HCT116 (cell line): ENCODE measurements at regions not wholly inside any gene's neighbourhood (a gene's known extent, or its start where the extent isn't known, plus 50 kb on each side); places are given as distances from the start of the nearest gene placed in this dataset.

Experiments
- ATAC-seq: fragments of 200-7000 bp; cut with Tn5 transposase; 2 replicates; pipeline ENCODE4 v1.9.1; 2020; ENCODE audit warnings: mild to moderate bottlenecking, moderate library complexity
- BruUV-seq: library from RNA; stranded (reverse); fragments of 400-500 nt; replicated peaks from 2 replicates; lab custom pipeline; 2021; lab: Mats Ljungman, UMichigan
- CTCF ChIA-PET: fragments of 300-600 bp; sonication (Branson Sonifier 250); formaldehyde crosslinking; loops from one replicate; lab custom pipeline; 2021; ENCODE audit warnings: antibody characterized with exemption; lab: Charles Lee
- POLR2A ChIA-PET: fragments of 300-600, 350-600 bp; sonication (Branson Sonifier 250); formaldehyde crosslinking; loops from one replicate; lab custom pipeline; 2021; ENCODE audit warnings: antibody characterized with exemption; lab: Charles Lee
- RAD21 ChIA-PET, 2 experiments: fragments of 300-600 bp; sonication (Branson Sonifier 250); formaldehyde crosslinking; loops; one replicate each; lab custom pipeline; 2023; ENCODE audit warnings: low total read pairs in 2 of 2; ENCODE audit not compliant: uncharacterized antibody in 2 of 2, unreplicated experiment in 2 of 2, low non-redundant PET in 1 of 2; lab: Charles Lee
- DNase-seq: peaks from one replicate; pipeline ENCODE4 v3.0.0-alpha.2; 2010; ENCODE audit warnings: low read depth, low spot score
- H2AFZ ChIP-seq: fragments of 200-600 bp; shearing (Covaris generic), sonication (generic); 2 replicates; pipeline ENCODE4 v1.6.1; 2017; ENCODE audit warnings: low read depth, mixed run types, mixed read lengths, antibody characterized with exemption, low read length; ENCODE audit not compliant: poor library complexity, severe bottlenecking
- H3K27ac ChIP-seq: 2 replicates; pipeline ENCODE4 v1.5.1; 2012; ENCODE audit warnings: low read depth, low read length
- H3K27me3 ChIP-seq: fragments of 200-600 bp; sonication (generic); 2 replicates; pipeline ENCODE4 v1.6.1; 2016; ENCODE audit warnings: mixed run types, low read length, mixed read lengths; ENCODE audit not compliant: insufficient read depth
- H3K36me3 ChIP-seq, 2 experiments: fragments of 200-500 bp in 1 of 2; fragments of 200-600 bp in 1 of 2; sonication (Bioruptor generic) in 1 of 2; sonication (generic) in 1 of 2; 2 replicates each; pipeline versions ENCODE4 v1.5.1 to v1.6.1; 2014 to 2016; ENCODE audit warnings: low read length in 2 of 2, inconsistent platforms in 1 of 2, mixed read lengths in 1 of 2, mixed run types in 1 of 2; ENCODE audit not compliant: insufficient read depth in 2 of 2, control insufficient read depth in 1 of 2
- H3K4me1 ChIP-seq, 2 experiments: fragments of 200-600 bp in 1 of 2; sonication (generic) in 1 of 2; 2 replicates each; pipeline versions ENCODE4 v1.5.1 to v1.6.1; 2012 to 2017; ENCODE audit warnings: low read length in 2 of 2, inconsistent platforms in 1 of 2, mild to moderate bottlenecking in 1 of 2, mixed read lengths in 1 of 2, mixed run types in 1 of 2, moderate library complexity in 1 of 2; ENCODE audit not compliant: insufficient read depth in 2 of 2, control insufficient read depth in 1 of 2
- H3K4me2 ChIP-seq: fragments of 200-600 bp; sonication (generic); 2 replicates; pipeline ENCODE4 v1.6.1; 2017; ENCODE audit warnings: mixed run types, low read length, mixed read lengths
- H3K4me3 ChIP-seq, 2 experiments: fragments of 200-600 bp in 1 of 2; sonication (generic) in 1 of 2; replicated peaks in 1 of 2; 2 replicates each; pipeline ENCODE4 v1.5.1; 2011 to 2016; ENCODE audit warnings: low read length in 2 of 2, control low read depth in 1 of 2, low read depth in 1 of 2, mild to moderate bottlenecking in 1 of 2, mixed read lengths in 1 of 2, mixed run types in 1 of 2
- H3K79me2 ChIP-seq: fragments of 200-600 bp; sonication (generic); 2 replicates; pipeline ENCODE4 v1.6.1; 2017; ENCODE audit warnings: mild to moderate bottlenecking, mixed run types, low read length, moderate library complexity, mixed read lengths; ENCODE audit not compliant: insufficient read depth
- H3K9ac ChIP-seq: fragments of 200-600 bp; sonication (generic); 2 replicates; pipeline ENCODE4 v1.6.1; 2016; ENCODE audit warnings: low read length, mixed read lengths
- H3K9me2 ChIP-seq: fragments of 200-600 bp; sonication (generic), shearing (Covaris generic); 2 replicates; pipeline ENCODE4 v1.6.1; 2017; ENCODE audit warnings: mixed run types, mild to moderate bottlenecking, moderate library complexity; ENCODE audit not compliant: insufficient read depth
- H3K9me3 ChIP-seq, 2 experiments: fragments of 200-500 bp in 1 of 2; fragments of 200-600 bp in 1 of 2; sonication (Bioruptor generic) in 1 of 2; sonication (generic) in 1 of 2; 2 replicates each; pipeline ENCODE4 v1.6.1; 2014 to 2017; ENCODE audit warnings: low read length in 2 of 2, mixed read lengths in 2 of 2, inconsistent platforms in 1 of 2, low read depth in 1 of 2, mild to moderate bottlenecking in 1 of 2, mixed run types in 1 of 2, moderate library complexity in 1 of 2; ENCODE audit not compliant: control insufficient read depth in 1 of 2, insufficient read depth in 1 of 2
- H4K20me1 ChIP-seq: fragments of 200-600 bp; sonication (generic), shearing (Covaris generic); 2 replicates; pipeline ENCODE4 v1.6.1; 2017; ENCODE audit warnings: mixed run types, mild to moderate bottlenecking, moderate library complexity; ENCODE audit not compliant: insufficient read depth
- ATF3 ChIP-seq: IDR thresholded peaks from 2 replicates; pipeline ENCODE4 v1.6.1; 2012
- CBX3 ChIP-seq: IDR thresholded peaks from 2 replicates; pipeline ENCODE4 v1.6.1; 2012; ENCODE audit warnings: low read depth
- CEBPB ChIP-seq: IDR thresholded peaks from 2 replicates; pipeline ENCODE4 v1.6.1; 2012; ENCODE audit warnings: low read depth
- CTCF ChIP-seq, 3 experiments: fragments of 200-600 bp in 1 of 3; sonication (generic) in 1 of 3; IDR thresholded peaks in 2 of 3; conservative IDR thresholded peaks in 1 of 3; 2 replicates each; pipeline ENCODE4 v1.5.1; 2012 to 2017; ENCODE audit warnings: low read depth in 2 of 3, low read length in 2 of 3, antibody characterized with exemption in 1 of 3, borderline replicate concordance in 1 of 3, control low read depth in 1 of 3, mild to moderate bottlenecking in 1 of 3, mixed read lengths in 1 of 3, mixed run types in 1 of 3, moderate library complexity in 1 of 3; ENCODE audit not compliant: insufficient read depth in 1 of 3
- EGR1 ChIP-seq: IDR thresholded peaks from 2 replicates; pipeline ENCODE4 v1.6.1; 2012; ENCODE audit warnings: low read depth
- ELF1 ChIP-seq: IDR thresholded peaks from 2 replicates; pipeline ENCODE4 v1.6.1; 2012; ENCODE audit warnings: low read depth, borderline replicate concordance
- EZH2 ChIP-seq: fragments of 200-600 bp; sonication (generic); IDR thresholded peaks from 2 replicates; pipeline ENCODE4 v1.6.1; 2017; ENCODE audit warnings: antibody characterized with exemption, mixed run types
- EZH2phosphoT487 ChIP-seq: fragments of 200-600 bp; IDR thresholded peaks from 2 replicates; pipeline ENCODE4 v1.6.1; 2018; ENCODE audit warnings: antibody characterized with exemption, borderline replicate concordance
- FOSL1 ChIP-seq: IDR thresholded peaks from 2 replicates; pipeline ENCODE4 v1.6.1; 2012; ENCODE audit warnings: low read depth
- JUND ChIP-seq: IDR thresholded peaks from 2 replicates; pipeline ENCODE4 v1.6.1; 2012
- MAX ChIP-seq: IDR thresholded peaks from 2 replicates; pipeline ENCODE4 v1.6.1; 2012
- POLR2A ChIP-seq: IDR thresholded peaks from 2 replicates; pipeline ENCODE4 v1.7.0; 2011; ENCODE audit warnings: borderline replicate concordance; ENCODE audit not compliant: insufficient read depth, insufficient read length; ENCODE audit errors: extremely low read depth
- POLR2AphosphoS5 ChIP-seq: IDR thresholded peaks from 2 replicates; pipeline ENCODE4 v1.6.1; 2011; ENCODE audit warnings: mild to moderate bottlenecking, low read depth, low read length, moderate library complexity
- RAD21 ChIP-seq: IDR thresholded peaks from 2 replicates; pipeline ENCODE4 v1.6.1; 2012; ENCODE audit warnings: low read depth, mild to moderate bottlenecking
- SP1 ChIP-seq: IDR thresholded peaks from 2 replicates; pipeline ENCODE4 v1.6.1; 2012; ENCODE audit warnings: low read depth
- SRF ChIP-seq: IDR thresholded peaks from 2 replicates; pipeline ENCODE4 v1.6.1; 2012; ENCODE audit warnings: low read depth
- TCF7L2 ChIP-seq: IDR thresholded peaks from 2 replicates; pipeline ENCODE4 v1.7.0; 2011; ENCODE audit warnings: borderline replicate concordance, inconsistent platforms; ENCODE audit not compliant: insufficient read depth, insufficient read length; ENCODE audit errors: extremely low read depth
- YY1 ChIP-seq: IDR thresholded peaks from 2 replicates; pipeline ENCODE4 v1.6.1; 2011; ENCODE audit warnings: low read length, low read depth, moderate library complexity, mild to moderate bottlenecking; ENCODE audit not compliant: insufficient replicate concordance; ENCODE audit errors: extremely low read depth
- ZFX ChIP-seq: fragments of 450-650 bp; IDR thresholded peaks from 2 replicates; pipeline ENCODE4 v1.6.1; 2017
- ZNF274 ChIP-seq: fragments of 200-500 bp; sonication (Bioruptor generic); IDR thresholded peaks from 2 replicates; pipeline ENCODE4 v1.6.1; 2014; ENCODE audit warnings: mild to moderate bottlenecking, low read depth, low read length, inconsistent platforms
- intact Hi-C: fragments of 100-400 bp; cut with micrococcal nuclease; formaldehyde crosslinking; loops from 2 replicates; pipeline ENCODE4 v1.10.0; 2022

GRCh38 chr3:127092368-127092767, 100.6 kb upstream of the PRR23E start (continued):
- TF ChIP-seq EGR1 (no peak), ELF1 (no peak)

- no TSS peak for BruUV-seq
These were observed 100.2 kb upstream of the PRR23E start for GRCh38 chr3:127092776-127093175.

GRCh38 chr3:127093312-127093711, 99.6 kb upstream of the PRR23E start:
- POLR2A ChIA-PET, result no interaction called here
- intact Hi-C loops, result no loop called here
- CTCF ChIA-PET, result no interaction called here
- Histone ChIP-seq H3K4me2 (no peak overlapping the region), H3K9me3 (no peaks in the 10 kb centered on the region), H3K9ac (no peak overlapping the region), H4K20me1 (no peaks in the 10 kb centered on the region), H3K27ac (no peak overlapping the region), H2AFZ (no peak overlapping the region), H3K4me1 (peaks cover 0 to 3% of the 10 kb centered on the region in 2 experiments; a peak in 2 of 4 replicates), H3K27me3 (no peaks in the 10 kb centered on the region), H3K9me2 (no peaks in the 10 kb centered on the region), H3K79me2 (no peaks in the 10 kb centered on the region), H3K4me3 (no peak overlapping the region), H3K36me3 (no peaks in the 10 kb centered on the region)
- DNase-seq (no peak), ATAC-seq (no peak)
- no TSS peak for BruUV-seq
- RAD21 ChIA-PET, result no interaction called here
- no peak for TF ChIP-seq ATF3
- TF ChIP-seq ZFX, result no peak
- no peak for TF ChIP-seq ZNF274
- no peak for TF ChIP-seq CEBPB
- TF ChIP-seq EZH2, result no peak
- no peak for TF ChIP-seq CTCF (IDR thresholded peaks at IDR 0.05 in 2 of 3, conservative IDR thresholded peaks at IDR 0.05 in 1 of 3; ENCODE audit: borderline replicate concordance in 1 of 3, insufficient read depth in 1 of 3, low read depth in 2 of 3, low read length in 2 of 3)
- TF ChIP-seq JUND, result no peak
- TF ChIP-seq FOSL1, result no peak
- no peak for TF ChIP-seq SRF
- TF ChIP-seq RAD21, result no peak
- no peak for TF ChIP-seq MAX
- TF ChIP-seq POLR2AphosphoS5, result no peak
- TF ChIP-seq POLR2A, result no peak
- TF ChIP-seq SP1, result no peak
- TF ChIP-seq CBX3, result no peak
- no peak for TF ChIP-seq TCF7L2

More at GRCh38 chr3:127092776-127093175, 100.2 kb upstream of the PRR23E start:
- no peak overlapping the region for H3K9ac ChIP-seq
- intact Hi-C loops, result no loop called here
- no peak overlapping the region for H3K4me2 ChIP-seq
- H4K20me1 ChIP-seq, result no peaks in the 10 kb centered on the region
- RAD21 ChIA-PET, result no interaction called here
- POLR2A ChIA-PET, result no interaction called here
- no peaks in the 10 kb centered on the region for H3K9me3 ChIP-seq
- no peaks in the 10 kb centered on the region for H3K36me3 ChIP-seq
- no peaks in the 10 kb centered on the region for H3K27me3 ChIP-seq
- H3K27ac ChIP-seq, result no peak overlapping the region
- no peak overlapping the region for H3K4me3 ChIP-seq
- CTCF ChIA-PET, result no interaction called here
- no peak overlapping the region for H2AFZ ChIP-seq
- ATAC-seq (no peak), DNase-seq (no peak)
- H3K4me1 ChIP-seq, result peaks cover 0 to 3% of the 10 kb centered on the region in 2 experiments; a peak in 2 of 4 replicates
- no peak for TF ChIP-seq EZH2phosphoT487
- no peak for TF ChIP-seq YY1
- TF ChIP-seq MAX, result no peak
- TF ChIP-seq ELF1, result no peak
- no peaks in the 10 kb centered on the region for H3K79me2 ChIP-seq
- H3K9me2 ChIP-seq, result no peaks in the 10 kb centered on the region
